Thymus (tissue), 11 donors: ENCODE measurements at regions not wholly inside any gene's neighbourhood (a gene's known extent, or its start where the extent isn't known, plus 50 kb on each side); places are given as distances from the start of the nearest gene placed in this dataset.
"Not testable (repeated sequence)": the region's sequence is repeated elsewhere in the genome, so short reads cannot be mapped to it uniquely, and the experiment has no call there.

Experiments
- DNase-seq, 9 donors: peaks; one replicate each; pipeline ENCODE4 v3.0.0-alpha.2; 2013; ENCODE audit warnings: low spot score in 9 of 9, low read depth in 6 of 9, missing footprints in 1 of 9
- H3K27ac ChIP-seq, 2 donors: one replicate each; pipeline ENCODE4 v1.5.1; 2013; ENCODE audit warnings: control low read depth in 1 of 2, low read depth in 1 of 2, low read length in 1 of 2, mild to moderate bottlenecking in 1 of 2, moderate library complexity in 1 of 2
- H3K27me3 ChIP-seq, 2 donors: one replicate each; pipeline ENCODE4 v1.5.1; 2013; ENCODE audit warnings: low read length in 1 of 2; ENCODE audit not compliant: control insufficient read depth in 2 of 2, insufficient read depth in 1 of 2
- H3K36me3 ChIP-seq, 2 donors: one replicate each; pipeline ENCODE4 v1.5.1; 2013; ENCODE audit warnings: low read length in 1 of 2, mild to moderate bottlenecking in 1 of 2, moderate library complexity in 1 of 2; ENCODE audit not compliant: control insufficient read depth in 2 of 2, insufficient read depth in 2 of 2
- H3K4me1 ChIP-seq, 2 donors: one replicate each; pipeline ENCODE4 v1.5.1; 2013; ENCODE audit warnings: low read length in 2 of 2; ENCODE audit not compliant: control insufficient read depth in 2 of 2, insufficient read depth in 2 of 2
- H3K4me3 ChIP-seq, 2 donors: one replicate each; pipeline ENCODE4 v1.5.1; 2013; ENCODE audit warnings: low read length in 2 of 2, control low read depth in 1 of 2, mild to moderate bottlenecking in 1 of 2
- H3K9me3 ChIP-seq, 2 donors: one replicate each; pipeline ENCODE4 v1.5.1; 2013; ENCODE audit warnings: low read length in 1 of 2, mild to moderate bottlenecking in 1 of 2; ENCODE audit not compliant: control insufficient read depth in 2 of 2, insufficient read depth in 1 of 2
- WGBS: extraction: QIAGEN DNeasy Blood & Tissue Kit; methylation state at CpG from one replicate; pipeline ENCODE4 v1.1.7; 2013; 5-methylcytosine and 5-hydroxymethylcytosine counted together
- donor health status: healthy.

DNA sequence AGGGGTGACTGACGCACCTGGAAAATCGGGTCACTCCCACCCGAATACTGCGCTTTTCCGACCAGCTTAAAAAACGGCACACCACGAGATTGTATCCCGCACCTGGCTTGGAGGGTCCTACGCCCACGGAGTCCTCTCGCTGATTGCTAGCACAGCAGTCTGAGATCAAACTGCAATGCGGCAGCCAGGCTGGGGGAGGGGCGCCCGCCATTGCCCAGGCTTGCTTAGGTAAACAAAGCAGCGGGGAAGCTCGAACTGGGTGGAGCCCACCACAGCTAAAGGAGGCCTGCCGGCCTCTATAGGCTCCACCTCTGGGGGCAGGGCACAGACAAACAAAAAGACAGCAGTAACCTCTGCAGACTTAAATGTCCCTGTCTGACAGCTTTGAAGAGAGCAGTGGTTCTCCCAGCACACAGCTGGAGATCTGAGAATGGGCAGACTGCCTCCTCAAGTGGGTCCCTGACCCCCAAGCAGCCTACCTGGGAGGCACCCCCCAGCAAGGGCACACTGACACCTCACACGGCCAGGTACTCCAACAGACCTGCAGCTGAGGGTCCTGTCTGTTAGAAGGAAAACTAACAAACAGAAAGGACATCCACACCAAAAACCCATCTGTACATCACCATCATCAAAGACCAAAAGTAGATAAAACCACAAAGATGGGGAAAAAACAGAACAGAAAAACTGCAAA lies 714.5 kb upstream of the PITX2 start:
- not testable (repeated sequence) for H3K9me3 ChIP-seq, H3K27ac ChIP-seq, DNase-seq, H3K27me3 ChIP-seq, H3K36me3 ChIP-seq, H3K4me1 ChIP-seq, H3K4me3 ChIP-seq
- 76% methylated on average over 18 of the region's 18 CpGs for WGBS

DNA sequence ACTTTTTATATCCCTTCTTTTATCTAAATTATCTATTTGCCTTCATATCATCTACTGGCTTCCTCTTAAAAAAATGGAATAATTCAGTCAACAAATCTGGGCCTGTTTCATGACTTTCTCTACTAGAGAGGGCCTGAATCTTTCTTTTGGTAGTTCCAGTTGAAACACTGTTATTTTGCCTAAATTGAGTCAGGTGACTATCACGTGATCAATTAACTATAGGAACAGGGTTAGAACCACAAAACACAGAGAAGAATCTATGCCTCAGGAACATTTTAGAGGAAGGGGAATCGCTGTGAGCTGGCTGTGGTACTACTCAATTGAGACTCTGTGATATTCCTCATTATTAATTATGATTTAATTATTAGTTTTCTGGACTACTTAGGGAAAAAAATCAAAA lies 736.7 kb upstream of the PITX2 start:
- Histone ChIP-seq H3K4me1 (no peaks in the 10 kb centered on the region), H3K27me3 (no peaks in the 10 kb centered on the region), H3K27ac (no peak overlapping the region), H3K4me3 (no peak overlapping the region), H3K36me3 (no peaks in the 10 kb centered on the region), H3K9me3 (no peaks in the 10 kb centered on the region)
- DNase-seq = no peak
- 83% methylated on average over 2 of the region's 2 CpGs for WGBS

DNA sequence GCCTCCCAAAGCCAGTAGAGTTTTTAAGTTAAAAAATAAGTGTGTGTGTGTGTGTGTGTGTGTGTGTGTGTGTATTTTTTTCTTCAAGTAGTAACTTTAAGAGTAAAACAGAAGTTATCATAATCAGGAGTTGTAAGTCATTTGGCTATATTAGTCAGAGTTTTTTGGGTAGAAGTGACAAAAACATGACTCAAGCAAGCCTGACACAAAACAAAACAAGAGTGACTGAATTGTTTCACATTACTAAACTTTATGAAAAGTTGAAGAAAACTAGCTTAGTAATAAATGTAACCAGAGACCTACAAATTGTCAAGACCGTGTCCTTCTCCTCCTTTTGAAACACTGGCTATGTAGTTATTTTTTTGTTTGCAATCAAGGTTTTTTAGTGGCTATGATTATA lies 738.0 kb upstream of the PITX2 start:
- Histone ChIP-seq H3K27me3 (no peaks in the 10 kb centered on the region), H3K4me3 (no peak overlapping the region), H3K4me1 (no peaks in the 10 kb centered on the region), H3K36me3 (no peaks in the 10 kb centered on the region), H3K9me3 (no peaks in the 10 kb centered on the region), H3K27ac (no peak overlapping the region)
- 81% methylated on average over 1 of the region's 1 CpG for WGBS
- DNase-seq = no peak

DNA sequence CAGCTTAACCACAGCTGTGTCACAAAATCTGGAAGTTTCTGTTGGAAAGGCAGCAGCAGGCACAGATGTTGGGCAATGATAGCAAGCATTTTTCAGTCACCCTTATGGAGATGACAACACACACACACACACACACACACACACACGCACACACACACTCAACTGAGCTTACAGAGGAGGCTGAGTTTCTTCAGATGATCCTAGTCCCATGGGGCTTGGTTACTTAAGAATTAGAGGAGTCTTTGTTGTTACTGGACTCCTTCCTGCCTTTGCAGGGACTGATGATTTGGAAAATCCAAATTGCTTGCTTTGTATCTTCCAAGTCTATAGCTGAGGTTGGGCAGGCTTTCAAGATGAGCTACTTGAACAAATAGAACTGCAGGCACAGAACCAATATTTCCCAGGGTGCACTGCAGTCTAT lies 740.1 kb upstream of the PITX2 start:
- Histone ChIP-seq H3K4me1 (no peaks in the 10 kb centered on the region), H3K4me3 (no peak overlapping the region), H3K27ac (no peak overlapping the region), H3K27me3 (no peaks in the 10 kb centered on the region), H3K9me3 (no peaks in the 10 kb centered on the region), H3K36me3 (no peaks in the 10 kb centered on the region)
- WGBS = 91% methylated on average over 1 of the region's 1 CpG
- DNase-seq = no peak

DNA sequence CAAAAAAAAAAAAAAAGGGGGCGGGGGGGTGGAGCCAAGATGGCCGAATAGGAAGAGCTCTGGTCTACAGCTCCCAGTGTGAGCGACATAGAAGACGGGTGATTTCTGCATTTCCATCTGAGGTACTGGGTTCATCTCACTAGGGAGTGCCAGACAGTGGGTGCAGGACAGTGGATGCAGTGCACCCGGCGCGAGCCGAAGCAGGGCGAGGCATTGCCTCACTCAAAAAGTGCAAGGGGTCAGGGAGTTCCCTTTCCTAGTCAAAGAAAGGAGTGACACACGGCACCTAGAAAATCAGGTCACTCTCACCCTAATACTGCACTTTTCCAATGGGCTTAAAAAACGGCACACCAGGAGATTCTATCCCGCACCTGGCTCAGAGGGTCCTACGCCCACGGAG lies 755.0 kb upstream of the PITX2 start:
- DNase-seq, H3K27me3 ChIP-seq, H3K36me3 ChIP-seq, H3K4me3 ChIP-seq, H3K9me3 ChIP-seq, H3K4me1 ChIP-seq, H3K27ac ChIP-seq: not testable (repeated sequence)
- WGBS = 98% methylated on average over 14 of the region's 14 CpGs

DNA sequence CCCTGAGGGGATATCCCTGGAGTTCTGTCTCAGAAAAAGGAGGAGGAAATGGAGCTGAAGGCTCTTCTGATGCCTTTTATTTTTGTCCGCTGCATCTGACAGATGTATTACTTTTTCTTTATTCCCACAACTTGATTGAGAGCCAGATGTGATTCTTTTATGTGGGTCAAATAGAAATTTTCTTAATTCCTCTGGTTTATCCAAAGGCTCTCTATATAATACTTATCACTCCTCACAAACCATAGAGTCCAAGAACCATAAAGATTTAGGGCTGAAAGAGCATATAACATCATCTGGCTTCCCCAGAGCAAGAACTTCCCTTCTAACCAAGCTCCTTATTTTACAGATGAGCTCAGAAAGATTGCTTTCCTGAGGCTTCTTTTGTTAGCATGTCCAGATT lies 756.7 kb upstream of the FAM241A start:
- WGBS = 92% methylated on average over 1 of the region's 1 CpG

DNA sequence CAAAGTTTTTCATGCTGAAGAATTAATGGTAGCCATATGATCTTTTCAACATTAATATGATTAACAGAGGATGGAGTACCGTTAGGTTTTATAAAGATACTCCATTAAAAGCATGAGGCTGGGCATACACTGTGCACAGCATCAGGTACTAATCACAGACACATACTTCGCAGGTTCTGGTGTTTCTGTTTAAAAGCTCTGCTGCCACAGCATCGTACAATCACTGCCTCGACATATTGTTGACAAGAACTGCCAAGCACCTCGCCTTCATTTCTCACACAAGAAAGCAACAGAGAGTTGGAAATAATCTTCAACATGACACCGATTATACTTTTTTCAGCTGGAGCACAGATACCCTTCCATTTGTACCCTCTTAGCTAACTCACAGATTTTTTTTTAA lies 753.4 kb upstream of the FAM241A start:
- H3K9me3 ChIP-seq = peaks cover 0 to under 1% of the 10 kb centered on the region in 2 donors
- H3K4me1 ChIP-seq = no peaks in the 10 kb centered on the region
- 90% methylated on average over 6 of the region's 6 CpGs for whole genome bisulfite sequencing
- H3K27me3 ChIP-seq = no peaks in the 10 kb centered on the region
- DNase-seq = no peak
- H3K4me3 ChIP-seq = no peak overlapping the region
- no peaks in the 10 kb centered on the region for H3K36me3 ChIP-seq
- H3K27ac ChIP-seq = no peak overlapping the region

More for the DNA sequence above, 756.7 kb upstream of the FAM241A start:
- Histone ChIP-seq H3K4me3 (no peak overlapping the region), H3K9me3 (peaks cover 0 to 3% of the 10 kb centered on the region in 2 donors), H3K4me1 (no peaks in the 10 kb centered on the region), H3K27me3 (no peaks in the 10 kb centered on the region), H3K36me3 (no peaks in the 10 kb centered on the region), H3K27ac (no peak overlapping the region)
- DNase-seq = no peak

DNA sequence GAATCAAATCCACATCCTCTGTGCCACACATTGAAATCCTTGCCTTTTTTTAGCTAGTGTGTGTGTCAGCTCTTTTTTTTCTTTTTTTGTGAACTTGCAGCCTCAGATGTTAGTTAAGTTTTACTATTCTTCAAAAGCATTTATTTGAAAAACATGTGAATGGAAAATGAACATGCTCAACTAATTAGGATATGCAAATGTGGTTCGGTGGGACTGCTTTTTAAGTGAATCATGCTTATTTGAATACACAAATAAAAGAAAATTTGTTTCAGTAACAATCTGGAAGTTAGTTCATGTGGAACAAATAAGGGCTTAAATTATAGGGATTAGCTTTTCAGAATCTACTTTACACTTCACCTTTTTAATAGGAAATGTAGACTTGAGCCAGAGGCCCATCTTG lies 751.5 kb upstream of the FAM241A start:
- Histone ChIP-seq H3K36me3 (no peaks in the 10 kb centered on the region), H3K4me3 (no peak overlapping the region), H3K27ac (no peak overlapping the region), H3K27me3 (no peaks in the 10 kb centered on the region), H3K4me1 (no peaks in the 10 kb centered on the region), H3K9me3 (no peaks in the 10 kb centered on the region)
- DNase-seq = no peak
- 67% methylated on average over 1 of the region's 1 CpG for WGBS

DNA sequence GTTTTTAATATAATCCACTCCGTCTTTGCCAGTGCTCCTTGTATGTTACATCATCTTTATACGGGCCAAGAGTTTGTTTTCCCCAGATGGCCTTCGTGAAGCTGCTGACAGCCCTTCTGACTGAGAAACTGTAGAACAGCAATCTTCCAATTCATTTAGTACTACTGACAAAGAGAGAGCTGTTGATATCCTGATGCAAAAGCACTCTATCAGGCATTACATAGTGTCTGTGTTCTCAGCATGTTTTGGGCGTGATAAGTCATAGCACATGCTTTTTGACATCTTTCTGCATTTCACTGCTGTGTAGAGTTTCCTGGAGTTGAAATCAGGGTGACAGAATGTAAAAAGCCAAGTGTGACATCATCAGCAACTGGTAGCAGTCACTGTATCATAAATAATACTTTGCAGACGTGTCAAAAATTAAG lies 746.3 kb upstream of the FAM241A start:
- no peaks in the 10 kb centered on the region for H3K27me3 ChIP-seq
- no peak overlapping the region for H3K4me3 ChIP-seq
- H3K36me3 ChIP-seq = no peaks in the 10 kb centered on the region
- H3K4me1 ChIP-seq = no peaks in the 10 kb centered on the region
- no peak overlapping the region for H3K27ac ChIP-seq
- no peaks in the 10 kb centered on the region for H3K9me3 ChIP-seq
- no peak for DNase-seq
- WGBS = 79% methylated on average over 5 of the region's 5 CpGs
